Cardiac fibroblast (primary cell): ENCODE measurements at regions not wholly inside any gene's neighbourhood (a gene's known extent, or its start where the extent isn't known, plus 50 kb on each side); places are given as distances from the start of the nearest gene placed in this dataset.

Source experiments
- DNase-seq, 2 donors: peaks; one replicate each; pipeline versions ENCODE4 v3.0.0 to v3.0.0-alpha.2; 2010; ENCODE audit warnings: low read depth in 2 of 2
- H3K4me3 ChIP-seq, 2 donors: replicated peaks in 1 of 2; 1 replicate in 1 of 2; 2 replicates in 1 of 2; pipeline ENCODE4 v1.5.1; 2011; ENCODE audit warnings: low read depth in 2 of 2, low read length in 2 of 2, mild to moderate bottlenecking in 2 of 2, moderate library complexity in 1 of 2
- TF ChIP-seq, protein P1 (sequence below): IDR thresholded peaks from one replicate; pipeline ENCODE4 v1.5.1; 2011; ENCODE audit warnings: low read depth, mild to moderate bottlenecking, low read length, inconsistent platforms

DNA sequence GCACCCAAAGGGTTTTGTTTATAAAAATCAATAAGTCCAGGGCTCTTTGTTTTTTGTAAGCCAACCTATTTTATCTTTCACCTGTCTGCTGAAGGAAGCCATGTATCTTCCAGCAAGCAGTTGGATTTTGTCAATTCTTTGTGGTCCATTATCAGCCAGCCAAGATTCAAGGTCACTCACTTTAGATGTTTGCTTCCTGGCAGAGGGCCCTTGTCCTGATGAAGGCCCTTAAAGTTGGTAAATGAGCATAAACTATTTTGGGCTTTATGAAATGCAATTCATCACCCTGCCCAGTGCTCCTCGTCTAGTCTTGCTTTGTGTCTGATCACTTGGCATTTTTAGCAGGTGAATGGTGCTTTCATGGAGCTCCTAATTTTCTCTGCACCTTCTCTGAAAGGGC lies 1004.2 kb downstream of the GRID1 start:
- no peak for DNase-seq
- TF ChIP-seq, protein P1, sequence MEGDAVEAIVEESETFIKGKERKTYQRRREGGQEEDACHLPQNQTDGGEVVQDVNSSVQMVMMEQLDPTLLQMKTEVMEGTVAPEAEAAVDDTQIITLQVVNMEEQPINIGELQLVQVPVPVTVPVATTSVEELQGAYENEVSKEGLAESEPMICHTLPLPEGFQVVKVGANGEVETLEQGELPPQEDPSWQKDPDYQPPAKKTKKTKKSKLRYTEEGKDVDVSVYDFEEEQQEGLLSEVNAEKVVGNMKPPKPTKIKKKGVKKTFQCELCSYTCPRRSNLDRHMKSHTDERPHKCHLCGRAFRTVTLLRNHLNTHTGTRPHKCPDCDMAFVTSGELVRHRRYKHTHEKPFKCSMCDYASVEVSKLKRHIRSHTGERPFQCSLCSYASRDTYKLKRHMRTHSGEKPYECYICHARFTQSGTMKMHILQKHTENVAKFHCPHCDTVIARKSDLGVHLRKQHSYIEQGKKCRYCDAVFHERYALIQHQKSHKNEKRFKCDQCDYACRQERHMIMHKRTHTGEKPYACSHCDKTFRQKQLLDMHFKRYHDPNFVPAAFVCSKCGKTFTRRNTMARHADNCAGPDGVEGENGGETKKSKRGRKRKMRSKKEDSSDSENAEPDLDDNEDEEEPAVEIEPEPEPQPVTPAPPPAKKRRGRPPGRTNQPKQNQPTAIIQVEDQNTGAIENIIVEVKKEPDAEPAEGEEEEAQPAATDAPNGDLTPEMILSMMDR, result no peak
- H3K4me3 ChIP-seq, result no peak overlapping the region

DNA sequence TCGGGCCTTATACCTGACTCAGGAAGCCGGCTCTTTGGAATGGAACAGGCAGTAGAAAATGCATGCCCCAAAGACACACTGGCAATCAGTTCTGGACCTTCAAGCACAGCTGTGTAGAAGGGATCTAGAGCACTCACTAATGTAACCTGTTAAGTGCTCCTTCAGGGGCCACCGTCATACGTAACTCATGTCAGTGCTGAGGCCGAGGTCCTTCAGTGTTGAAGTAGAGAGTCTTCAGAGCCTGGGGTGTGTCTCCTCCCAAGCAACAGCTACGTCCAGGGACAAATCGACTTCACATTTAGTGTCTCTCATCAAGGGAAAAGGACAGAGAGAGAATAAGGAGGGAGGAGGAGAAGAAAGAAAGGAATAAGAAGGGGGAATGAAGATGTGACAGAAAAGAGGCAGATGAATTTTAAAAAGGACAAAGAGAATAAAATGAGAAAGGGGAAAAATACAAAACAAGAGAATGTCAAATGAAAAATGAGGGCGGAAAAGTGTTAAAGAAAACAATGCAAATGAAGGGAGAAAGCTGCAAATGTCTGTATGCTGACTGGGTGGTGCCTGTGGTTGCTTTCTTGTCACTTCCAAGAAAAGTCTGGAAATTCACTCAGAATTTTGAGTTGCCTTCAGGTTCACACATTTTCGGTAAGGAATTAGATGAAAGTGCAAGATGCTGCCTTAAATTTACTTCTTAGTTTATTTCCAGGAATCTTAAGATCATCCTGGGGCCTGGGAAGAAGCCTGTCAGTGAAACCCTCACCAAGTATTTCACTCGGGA lies 989.4 kb downstream of the GRID1 start:
- TF ChIP-seq, protein P1, result no peak
- DNase-seq, result no peak

DNA sequence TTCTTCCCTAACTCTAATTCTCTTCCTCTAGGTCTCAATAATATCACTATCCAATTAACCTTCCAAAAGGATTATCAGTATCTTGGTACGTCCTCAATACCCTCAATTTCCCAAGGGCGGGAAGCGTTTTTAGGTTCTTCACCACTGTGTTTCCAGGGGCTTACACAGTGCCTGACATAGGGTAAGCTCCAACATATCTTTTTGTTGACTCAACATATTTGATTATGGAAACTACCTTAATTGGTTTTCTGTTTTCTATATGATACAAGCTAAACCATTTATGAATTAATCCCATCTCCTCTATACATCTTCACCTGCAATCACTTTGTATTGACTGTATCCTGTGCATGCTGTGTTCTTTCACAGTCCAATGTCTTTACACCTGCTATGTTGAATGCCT lies 987.3 kb downstream of the GRID1 start:
- no peak for DNase-seq
- no peak overlapping the region for H3K4me3 ChIP-seq
- TF ChIP-seq, protein P1, result no peak

More for the DNA sequence above, 989.4 kb downstream of the GRID1 start:
- no peak overlapping the region for H3K4me3 ChIP-seq

DNA sequence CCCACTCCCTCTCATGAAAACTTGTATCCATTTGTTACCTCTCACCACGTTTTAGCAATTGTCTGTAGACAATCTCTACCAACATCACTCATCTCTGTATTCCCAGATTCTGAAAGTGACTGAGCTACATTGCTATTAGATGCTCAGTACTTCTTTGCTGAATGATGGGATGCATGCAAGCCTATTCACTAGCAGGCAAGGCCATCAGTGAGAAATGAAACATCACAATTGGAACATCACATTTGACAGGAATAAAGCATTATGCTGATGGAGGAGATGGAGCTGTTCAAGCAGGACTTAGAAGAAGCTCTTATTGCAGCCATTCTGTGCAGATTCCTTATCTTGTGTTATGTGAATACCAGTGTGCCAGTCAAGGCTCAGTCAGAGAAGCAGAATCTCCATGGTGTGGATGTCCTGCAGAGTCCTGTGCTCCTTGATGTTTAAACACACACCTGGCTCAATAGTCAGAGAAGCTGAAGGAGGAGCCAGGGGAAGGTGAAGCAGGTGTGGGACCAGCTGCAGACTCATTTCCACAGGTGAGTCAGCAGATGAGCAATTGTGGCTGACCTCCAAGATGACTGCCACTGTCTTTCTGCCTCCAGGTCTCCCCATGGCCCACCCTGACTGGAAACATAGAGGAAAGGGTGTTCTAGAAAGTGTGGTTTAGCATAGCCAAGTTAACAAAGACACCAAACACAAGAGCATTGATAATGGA lies 965.5 kb downstream of the GRID1 start:
- no peak for DNase-seq
- TF ChIP-seq, protein P1, result no peak
- H3K4me3 ChIP-seq, result no peak overlapping the region

DNA sequence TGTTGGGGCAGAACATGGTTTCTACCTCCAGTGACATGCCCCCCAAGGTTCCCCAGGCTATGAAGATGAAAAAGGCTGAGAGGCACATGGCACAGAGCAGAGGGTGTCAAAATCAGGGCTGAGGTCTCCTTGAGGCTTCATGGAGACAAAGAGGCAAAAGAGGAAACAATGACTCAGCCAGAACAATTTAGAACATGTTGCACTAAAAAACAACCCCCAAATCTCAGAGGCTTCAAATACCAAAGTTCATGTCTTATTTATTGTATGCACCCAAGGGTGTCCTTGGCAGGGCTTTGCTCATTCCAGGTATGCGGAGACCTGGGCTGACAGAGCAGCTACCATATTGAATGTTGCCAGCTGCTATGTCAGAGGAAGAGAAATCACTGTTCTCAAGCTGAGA lies 964.1 kb downstream of the GRID1 start:
- no peak overlapping the region for H3K4me3 ChIP-seq
- no peak for DNase-seq
- TF ChIP-seq, protein P1, result no peak

DNA sequence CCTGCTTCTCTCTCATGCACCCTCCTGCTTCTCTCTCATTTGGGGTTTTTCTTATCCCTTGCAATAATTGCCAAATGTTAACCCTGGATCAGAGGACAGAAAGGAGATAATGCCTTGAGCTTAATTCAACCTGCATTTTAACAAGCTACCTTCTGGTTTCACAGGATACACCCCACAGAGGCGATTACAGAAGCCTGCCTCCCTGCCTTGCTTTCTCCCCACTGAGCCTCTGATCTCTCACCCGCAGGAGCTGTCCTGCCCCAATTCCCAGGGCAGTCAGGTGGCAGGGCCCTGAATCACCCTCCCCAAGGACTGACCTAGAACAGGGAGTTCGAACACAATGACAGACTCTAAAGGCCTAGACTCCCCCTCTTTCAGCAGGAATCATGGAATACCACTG lies 959.5 kb downstream of the GRID1 start:
- H3K4me3 ChIP-seq, result no peak overlapping the region
- TF ChIP-seq, protein P1, result no peak
- no peak for DNase-seq
